Stimulated activated CD4-positive, alpha-beta T cell treated with anti-CD3 and anti-CD28 coated beads, Interleukin-15, amount 100 ng/mL, for 1 hour (primary cell): ENCODE measurements at regions not wholly inside any gene's neighbourhood (a gene's known extent, or its start where the extent isn't known, plus 50 kb on each side); places are given as distances from the start of the nearest gene placed in this dataset.

Source experiments
- DNase-seq, 2 donors: peaks; one replicate each; pipeline ENCODE4 v3.0.0-alpha.2; 2020; ENCODE audit warnings: low read depth in 1 of 2, low spot score in 1 of 2

GRCh38 chr21:24278711-24279110 is 1328.6 kb downstream of the MRPL39 start:
- no peak for DNase-seq

- no peak for DNase-seq
Observed at GRCh38 chr21:24276204-24276603, 1331.1 kb downstream of the MRPL39 start.

- DNase-seq, result no peak
Observed at GRCh38 chr21:24275616-24276015, 1331.7 kb downstream of the MRPL39 start.

GRCh38 chr21:24272521-24272938 is 1334.8 kb downstream of the MRPL39 start:
- no peak for DNase-seq

- DNase-seq, result no peak
Observed at GRCh38 chr21:24265987-24266386, 1341.3 kb downstream of the MRPL39 start.

- DNase-seq, result no peak
Observed at GRCh38 chr21:24260751-24261150, 1346.5 kb downstream of the MRPL39 start.

GRCh38 chr21:24259241-24259640 is 1348.0 kb downstream of the MRPL39 start:
- no peak for DNase-seq

- DNase-seq, result no peak
Observed at GRCh38 chr21:24255591-24255990, 1351.7 kb downstream of the MRPL39 start.

GRCh38 chr21:24225431-24225830 is 1381.8 kb downstream of the MRPL39 start:
- DNase-seq, result no peak

GRCh38 chr21:24224422-24224821 is 1382.9 kb downstream of the MRPL39 start:
- DNase-seq, result no peak

GRCh38 chr21:24223624-24224023 is 1383.7 kb downstream of the MRPL39 start:
- no peak for DNase-seq

- no peak for DNase-seq
Observed at GRCh38 chr21:24222676-24223075, 1384.6 kb downstream of the MRPL39 start.

- no peak for DNase-seq
Observed at GRCh38 chr21:24220446-24220845, 1386.8 kb downstream of the MRPL39 start.

- DNase-seq, result no peak
Observed at GRCh38 chr21:24217151-24217550, 1390.1 kb downstream of the MRPL39 start.

- no peak for DNase-seq
Observed at GRCh38 chr21:24210130-24210529, 1397.2 kb downstream of the MRPL39 start.

- DNase-seq, result no peak
Observed at GRCh38 chr21:24208562-24209260, 1398.6 kb downstream of the MRPL39 start.

GRCh38 chr21:24205319-24205718 is 1402.0 kb downstream of the MRPL39 start:
- no peak for DNase-seq

GRCh38 chr21:24204641-24205040 is 1402.6 kb downstream of the MRPL39 start:
- no peak for DNase-seq

GRCh38 chr21:24200052-24200451 is 1407.2 kb downstream of the MRPL39 start:
- no peak for DNase-seq

GRCh38 chr21:24197923-24198322 is 1409.4 kb downstream of the MRPL39 start:
- no peak for DNase-seq

GRCh38 chr21:24197132-24197643 is 1410.1 kb downstream of the MRPL39 start:
- DNase-seq, result no peak

- DNase-seq, result no peak
Observed at GRCh38 chr21:24188506-24188905, 1418.8 kb downstream of the MRPL39 start.

GRCh38 chr21:24183077-24183476 is 1424.2 kb downstream of the MRPL39 start:
- no peak for DNase-seq
